Activated CD4-positive, alpha-beta memory T cell treated with anti-CD3 and anti-CD28 coated beads, Interleukin-2, amount 10 ng/mL, durations not matched to agents 7 days and 5 days (primary cell): ENCODE measurements at regions not wholly inside any gene's neighbourhood (a gene's known extent, or its start where the extent isn't known, plus 50 kb on each side); places are given as distances from the start of the nearest gene placed in this dataset.

Experiments used
- CTCF ChIA-PET: fragments of 350-600 bp; sonication (Branson Sonifier 250); formaldehyde crosslinking; loops from one replicate; lab custom pipeline; 2021; ENCODE audit warnings: antibody characterized with exemption, inconsistent platforms; lab: Charles Lee
- POLR2A ChIA-PET: fragments of 350-600 bp; sonication (Branson Sonifier 250); formaldehyde crosslinking; loops from one replicate; lab custom pipeline; 2021; ENCODE audit warnings: antibody characterized with exemption; lab: Charles Lee
- DNase-seq: peaks from one replicate; pipeline ENCODE4 v3.0.0-alpha.2; 2020
- H3K27ac Mint-ChIP-seq: one replicate; pipeline ENCODE4 v1.8.0; 2021; ENCODE audit warnings: mild to moderate bottlenecking, mixed read lengths
- H3K27me3 Mint-ChIP-seq: one replicate; pipeline ENCODE4 v1.8.0; 2021; ENCODE audit warnings: mixed read lengths
- H3K36me3 Mint-ChIP-seq: one replicate; pipeline ENCODE4 v1.8.0; 2021; ENCODE audit warnings: low read depth, mixed read lengths
- H3K4me1 Mint-ChIP-seq: one replicate; pipeline ENCODE4 v1.8.0; 2021; ENCODE audit warnings: mixed read lengths
- H3K4me3 Mint-ChIP-seq: one replicate; pipeline ENCODE4 v1.8.0; 2021; ENCODE audit warnings: mild to moderate bottlenecking, mixed read lengths
- H3K9me3 Mint-ChIP-seq: one replicate; pipeline ENCODE4 v1.8.0; 2021; ENCODE audit warnings: mixed read lengths

- no peak overlapping the region for H3K27ac Mint-ChIP-seq
- peaks cover 4% of the 10 kb centered on the region for H3K27me3 Mint-ChIP-seq
- H3K4me3 Mint-ChIP-seq = no peak overlapping the region
- no peaks in the 10 kb centered on the region for H3K9me3 Mint-ChIP-seq
- ChIA-PET CTCF (no interaction called here), POLR2A (no interaction called here)
- no peaks in the 10 kb centered on the region for H3K4me1 Mint-ChIP-seq
- no peak for DNase-seq
- H3K36me3 Mint-ChIP-seq = no peaks in the 10 kb centered on the region
Observed at GRCh38 chr2:60333264-60333663, 220.2 kb downstream of the BCL11A start.

DNA sequence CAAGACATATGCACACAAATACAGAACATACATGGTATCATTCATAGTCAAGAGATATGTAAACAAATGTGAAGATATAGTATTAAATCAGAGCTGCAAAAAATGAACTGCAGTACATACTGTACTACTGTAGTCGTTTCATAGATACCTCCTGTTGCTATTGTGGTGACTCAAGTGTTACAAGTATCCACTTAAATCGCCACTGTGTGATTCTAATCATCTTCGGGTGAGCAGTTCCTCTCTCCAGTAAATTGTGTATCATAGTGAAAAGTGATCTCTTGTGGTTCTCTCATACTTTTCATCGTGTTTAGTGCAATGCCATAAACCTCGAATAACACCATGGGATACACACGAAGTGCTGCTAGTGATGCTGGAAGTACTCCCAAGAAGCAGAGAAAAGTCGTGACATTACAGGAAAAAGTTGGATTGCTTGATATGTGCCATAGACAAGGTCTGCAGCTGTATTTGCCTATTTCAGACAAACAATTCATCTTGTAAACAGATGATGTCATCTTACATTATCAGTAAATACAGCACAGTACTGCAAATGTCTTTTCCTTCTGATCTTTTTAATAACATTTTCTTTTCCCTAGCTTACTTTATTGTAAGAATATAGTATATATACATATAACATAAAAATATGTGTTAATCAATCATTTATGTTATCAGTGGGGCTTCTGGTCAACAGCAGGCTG lies 222.2 kb downstream of the BCL11A start:
- Mint-ChIP-seq H3K36me3 (no peaks in the 10 kb centered on the region), H3K27ac (no peak overlapping the region), H3K27me3 (peaks cover 4% of the 10 kb centered on the region), H3K9me3 (no peaks in the 10 kb centered on the region), H3K4me3 (no peak overlapping the region), H3K4me1 (no peaks in the 10 kb centered on the region)
- ChIA-PET CTCF (no interaction called here), POLR2A (no interaction called here)
- DNase-seq = no peak

DNA sequence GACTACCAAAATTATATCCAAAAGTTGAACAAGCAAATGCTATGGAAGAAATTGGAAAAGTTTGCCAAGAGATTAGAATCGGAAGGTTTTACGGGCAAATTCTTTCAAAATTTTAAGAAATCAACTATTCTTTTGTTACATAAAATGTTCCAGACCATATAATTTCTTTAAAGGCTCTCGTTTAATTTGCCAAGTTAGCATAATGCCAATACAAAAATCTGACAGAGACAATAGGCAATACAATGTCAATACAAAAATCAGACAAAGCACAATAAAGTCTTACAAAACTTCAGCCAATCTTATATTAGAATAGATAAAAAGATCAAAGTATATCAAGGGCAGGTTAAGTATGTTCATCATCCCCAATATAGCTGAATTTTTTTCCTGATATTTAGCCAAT lies 224.2 kb downstream of the BCL11A start:
- Mint-ChIP-seq H3K36me3 (no peaks in the 10 kb centered on the region), H3K9me3 (no peaks in the 10 kb centered on the region), H3K4me3 (no peak overlapping the region), H3K27ac (no peak overlapping the region), H3K27me3 (peaks cover 4% of the 10 kb centered on the region), H3K4me1 (no peaks in the 10 kb centered on the region)
- ChIA-PET POLR2A (no interaction called here), CTCF (no interaction called here)
- no peak for DNase-seq

DNA sequence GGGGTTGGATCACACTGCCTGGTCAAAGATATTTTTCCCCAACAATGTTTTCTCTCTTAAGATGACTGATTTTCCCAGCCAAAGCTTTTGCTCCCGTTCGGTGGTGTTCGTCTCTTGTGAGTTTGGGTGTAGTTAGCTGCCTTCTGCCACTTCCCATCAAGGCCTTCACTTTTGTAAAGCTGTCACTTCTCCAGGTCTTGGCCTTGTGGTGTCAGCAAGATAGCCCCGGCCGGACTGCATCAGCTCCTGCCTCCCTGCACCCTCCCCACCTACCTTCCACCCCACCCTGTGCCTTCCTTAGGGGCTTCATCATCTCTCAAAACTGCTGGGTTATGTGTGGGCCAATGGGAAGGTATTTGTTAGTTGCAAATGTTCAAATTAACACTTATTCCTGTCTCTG lies 228.9 kb downstream of the BCL11A start:
- no peaks in the 10 kb centered on the region for H3K36me3 Mint-ChIP-seq
- H3K27ac Mint-ChIP-seq = no peak overlapping the region
- no peaks in the 10 kb centered on the region for H3K9me3 Mint-ChIP-seq
- POLR2A ChIA-PET = no interaction called here
- H3K4me1 Mint-ChIP-seq = no peaks in the 10 kb centered on the region
- peaks cover 2% of the 10 kb centered on the region for H3K27me3 Mint-ChIP-seq
- CTCF ChIA-PET = no interaction called here
- no peak overlapping the region for H3K4me3 Mint-ChIP-seq
- no peak for DNase-seq

DNA sequence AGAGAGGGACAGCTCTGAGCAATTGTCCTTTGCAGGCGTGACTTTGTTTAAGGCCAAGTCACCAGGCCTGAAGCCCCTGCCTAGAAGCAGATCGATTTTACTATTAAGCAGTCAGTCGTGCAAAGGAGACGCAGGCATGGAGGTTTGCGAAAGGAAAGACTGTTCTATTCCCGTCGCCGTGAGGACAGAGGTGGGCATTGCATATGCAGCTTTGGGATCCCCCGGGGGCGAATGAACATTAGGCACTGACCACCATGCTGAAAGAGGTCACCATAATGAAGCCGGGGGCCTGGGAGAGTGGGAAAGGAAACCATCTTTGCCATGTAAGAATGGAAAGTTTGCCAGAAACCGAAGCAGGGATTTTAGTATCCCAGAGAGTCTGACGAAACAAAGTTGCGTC lies 231.6 kb downstream of the BCL11A start:
- CTCF ChIA-PET = no interaction called here
- Mint-ChIP-seq H3K9me3 (no peaks in the 10 kb centered on the region), H3K27me3 (no peaks in the 10 kb centered on the region), H3K4me3 (no peak overlapping the region), H3K27ac (no peak overlapping the region), H3K36me3 (no peaks in the 10 kb centered on the region), H3K4me1 (no peaks in the 10 kb centered on the region)
- no peak for DNase-seq
- POLR2A ChIA-PET = no interaction called here

DNA sequence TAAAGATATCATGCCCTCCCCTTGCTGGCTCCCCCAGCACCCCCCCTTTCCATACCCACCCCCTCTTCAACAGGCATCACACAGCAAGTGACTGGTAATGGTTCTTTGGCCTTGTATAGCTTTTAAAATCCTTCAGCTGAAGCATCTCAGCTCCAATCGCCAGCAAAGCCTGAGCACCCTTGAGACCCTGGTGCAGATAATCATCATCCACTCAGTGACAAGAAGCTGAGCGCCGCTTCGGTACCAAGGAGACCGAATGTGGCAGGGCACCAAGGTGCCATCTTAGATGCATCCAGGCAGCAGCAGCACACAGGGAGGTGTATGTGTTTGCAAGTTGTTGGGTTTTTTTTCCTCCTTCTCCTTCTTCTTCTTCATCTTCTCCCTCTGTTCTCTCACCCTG lies 232.7 kb downstream of the BCL11A start:
- ChIA-PET POLR2A (no interaction called here), CTCF (no interaction called here)
- H3K36me3 Mint-ChIP-seq = no peaks in the 10 kb centered on the region
- no peak for DNase-seq
- H3K4me1 Mint-ChIP-seq = no peaks in the 10 kb centered on the region
- no peaks in the 10 kb centered on the region for H3K9me3 Mint-ChIP-seq
- H3K4me3 Mint-ChIP-seq = no peak overlapping the region
- no peak overlapping the region for H3K27ac Mint-ChIP-seq
- H3K27me3 Mint-ChIP-seq = no peaks in the 10 kb centered on the region

- Mint-ChIP-seq H3K4me3 (no peak overlapping the region), H3K27ac (no peak overlapping the region), H3K9me3 (no peaks in the 10 kb centered on the region), H3K36me3 (no peaks in the 10 kb centered on the region), H3K27me3 (peaks cover 7% of the 10 kb centered on the region), H3K4me1 (peaks cover 5% of the 10 kb centered on the region)
- CTCF ChIA-PET = no interaction called here
- DNase-seq = no peak
- POLR2A ChIA-PET = no interaction called here
Observed at GRCh38 chr2:60319031-60319547, 234.4 kb downstream of the BCL11A start.

DNA sequence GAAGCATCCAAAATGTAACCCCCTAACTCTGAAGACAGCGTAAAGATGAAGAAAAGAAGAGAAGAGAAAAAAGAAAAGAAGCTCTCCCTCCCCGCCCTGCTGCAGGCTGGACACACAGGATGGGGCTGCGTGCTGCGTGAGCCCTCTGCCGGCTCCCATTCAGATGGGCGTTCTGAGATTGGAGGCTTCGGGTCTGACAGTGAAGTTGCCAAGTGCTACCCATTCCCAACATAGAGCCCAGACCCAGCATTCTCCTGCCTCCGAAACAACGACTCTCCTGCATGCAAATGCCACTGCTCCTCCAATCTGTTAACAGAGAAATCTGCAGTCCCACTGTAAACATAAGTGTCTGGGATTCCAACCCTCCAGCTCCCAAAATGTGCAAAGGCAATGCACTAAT lies 234.9 kb downstream of the BCL11A start:
- no peaks in the 10 kb centered on the region for H3K9me3 Mint-ChIP-seq
- no peak overlapping the region for H3K27ac Mint-ChIP-seq
- H3K4me3 Mint-ChIP-seq = no peak overlapping the region
- POLR2A ChIA-PET = no interaction called here
- no peaks in the 10 kb centered on the region for H3K36me3 Mint-ChIP-seq
- H3K27me3 Mint-ChIP-seq = peaks cover 7% of the 10 kb centered on the region
- CTCF ChIA-PET = no interaction called here
- DNase-seq = no peak
- H3K4me1 Mint-ChIP-seq = peaks cover 9% of the 10 kb centered on the region

DNA sequence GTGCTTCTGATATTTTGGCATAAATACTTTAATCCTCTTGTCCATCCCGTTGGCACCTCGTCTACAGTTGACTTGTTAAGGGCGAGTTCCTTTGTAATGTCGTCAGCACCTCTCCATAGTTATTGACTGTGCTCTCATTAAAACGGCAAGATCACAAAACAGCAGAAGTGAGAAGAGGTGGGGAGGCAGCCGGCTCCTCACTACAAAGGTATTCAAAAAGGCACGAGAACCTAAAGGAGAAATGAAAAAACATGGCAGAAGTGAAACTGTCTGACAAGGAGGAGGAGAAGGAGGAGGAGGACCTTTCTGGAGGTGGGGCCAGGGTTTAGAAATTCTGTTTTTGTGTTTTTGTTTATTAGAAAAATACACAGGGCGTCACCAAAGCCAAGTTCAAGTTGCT lies 235.6 kb downstream of the BCL11A start:
- Mint-ChIP-seq H3K4me1 (peaks cover 16% of the 10 kb centered on the region), H3K27ac (no peak overlapping the region), H3K4me3 (no peak overlapping the region), H3K9me3 (no peaks in the 10 kb centered on the region), H3K27me3 (peaks cover 7% of the 10 kb centered on the region), H3K36me3 (no peaks in the 10 kb centered on the region)
- POLR2A ChIA-PET = no interaction called here
- CTCF ChIA-PET = no interaction called here
- no peak for DNase-seq

GRCh38 chr2:60317034-60317386 lies 236.4 kb downstream of the BCL11A start:
- H3K4me3 Mint-ChIP-seq = no peak overlapping the region
- no peak overlapping the region for H3K27ac Mint-ChIP-seq
- H3K36me3 Mint-ChIP-seq = no peaks in the 10 kb centered on the region
- peaks cover 19% of the 10 kb centered on the region for H3K4me1 Mint-ChIP-seq
- POLR2A ChIA-PET = no interaction called here
- peaks cover 7% of the 10 kb centered on the region for H3K27me3 Mint-ChIP-seq
- no peaks in the 10 kb centered on the region for H3K9me3 Mint-ChIP-seq
- no peak for DNase-seq
- CTCF ChIA-PET = no interaction called here

- POLR2A ChIA-PET = no interaction called here
- H3K4me1 Mint-ChIP-seq = peaks cover 22% of the 10 kb centered on the region
- no peaks in the 10 kb centered on the region for H3K9me3 Mint-ChIP-seq
- peaks cover 7% of the 10 kb centered on the region for H3K27me3 Mint-ChIP-seq
- no peak overlapping the region for H3K27ac Mint-ChIP-seq
- H3K36me3 Mint-ChIP-seq = no peaks in the 10 kb centered on the region
- H3K4me3 Mint-ChIP-seq = no peak overlapping the region
- no peak for DNase-seq
- CTCF ChIA-PET = no interaction called here
Observed at GRCh38 chr2:60316381-60317033, 236.9 kb downstream of the BCL11A start.

DNA sequence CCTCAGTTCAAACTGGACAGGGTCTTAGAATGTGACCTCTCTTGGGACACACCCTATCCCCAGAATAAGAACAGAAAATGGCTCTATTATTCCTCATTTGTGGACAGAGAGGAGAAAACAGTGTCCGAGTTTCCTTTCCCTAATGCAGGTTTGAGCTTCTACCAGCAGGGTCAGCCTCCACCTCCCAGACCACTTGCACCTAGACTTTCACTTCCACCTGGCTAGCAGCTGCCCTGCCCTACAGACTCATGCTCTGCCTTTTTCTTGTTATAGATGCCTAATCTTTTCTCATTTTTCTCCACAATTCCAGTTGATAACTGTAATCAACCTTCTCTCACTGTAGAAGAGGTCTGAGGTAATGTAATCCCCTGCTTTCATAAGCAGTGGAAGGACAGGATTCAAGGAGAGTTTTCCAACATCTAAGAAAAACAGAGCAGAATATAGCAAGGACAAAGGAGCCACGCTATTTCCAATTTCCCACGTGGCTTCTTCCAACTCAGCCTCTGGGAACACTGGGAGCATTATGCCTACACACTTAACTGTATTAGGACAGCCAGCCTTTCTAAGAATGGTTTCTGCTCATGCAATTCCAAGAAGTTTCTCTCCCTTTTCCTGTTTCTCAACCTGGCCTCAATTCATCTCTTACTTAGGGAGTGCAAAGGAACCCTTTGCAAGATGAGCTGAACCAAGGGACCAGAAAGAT lies 239.8 kb downstream of the BCL11A start:
- peaks cover 28% of the 10 kb centered on the region for H3K4me1 Mint-ChIP-seq
- H3K27me3 Mint-ChIP-seq = peaks cover 7% of the 10 kb centered on the region
- no peaks in the 10 kb centered on the region for H3K9me3 Mint-ChIP-seq
- POLR2A ChIA-PET = no interaction called here
- DNase-seq = no peak
- no peaks in the 10 kb centered on the region for H3K36me3 Mint-ChIP-seq
- H3K27ac Mint-ChIP-seq = no peak overlapping the region
- CTCF ChIA-PET = no interaction called here
- no peak overlapping the region for H3K4me3 Mint-ChIP-seq

DNA sequence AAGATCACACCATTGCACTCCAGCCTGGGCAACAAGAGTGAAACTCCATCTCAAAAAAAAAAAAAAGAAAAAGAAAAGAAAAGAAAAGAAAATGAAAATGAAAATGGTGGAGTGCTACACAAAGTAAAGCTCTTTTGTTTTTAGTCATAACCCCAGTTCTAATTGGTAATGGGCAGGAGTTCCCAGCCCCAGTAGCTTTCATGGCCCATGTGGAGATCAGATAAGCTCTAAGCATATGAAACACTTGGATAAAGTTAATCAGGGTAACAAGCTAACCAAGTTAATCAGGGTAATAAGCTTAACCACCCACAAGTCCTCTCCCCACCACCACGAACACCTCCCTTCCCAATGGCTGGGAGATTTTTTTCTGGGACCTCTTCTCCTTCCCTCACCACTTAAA lies 240.8 kb downstream of the BCL11A start:
- ChIA-PET CTCF (interaction anchor here (2.1 kb wide), 1 partner anchor 237 kb away, joined by 8 read pairs; no protein-coding TSS in a partner anchor), POLR2A (no interaction called here)
- peaks cover 28% of the 10 kb centered on the region for H3K4me1 Mint-ChIP-seq
- H3K27ac Mint-ChIP-seq = no peak overlapping the region
- no peaks in the 10 kb centered on the region for H3K36me3 Mint-ChIP-seq
- no peaks in the 10 kb centered on the region for H3K9me3 Mint-ChIP-seq
- peaks cover 10% of the 10 kb centered on the region for H3K27me3 Mint-ChIP-seq
- H3K4me3 Mint-ChIP-seq = no peak overlapping the region
- DNase-seq = no peak
